ENCODE measurements at regions not wholly inside any gene's neighbourhood (a gene's known extent, or its start where the extent isn't known, plus 50 kb on each side); places are given as distances from the start of the nearest gene placed in this dataset.

GRCh38 chr2:14235667-14236066, 396.9 kb upstream of the LRATD1 start:
- DNase-seq = peak in 1 of 2 donors; percentile 1

GRCh38 chr2:14237902-14238301, 394.6 kb upstream of the LRATD1 start:
- no peak for DNase-seq

- no peak for DNase-seq
Measured at GRCh38 chr2:14239605-14240004, 392.9 kb upstream of the LRATD1 start.

GRCh38 chr2:14240868-14241267, 391.6 kb upstream of the LRATD1 start:
- DNase-seq = no peak

GRCh38 chr2:14245901-14246300, 386.6 kb upstream of the LRATD1 start:
- DNase-seq = no peak

GRCh38 chr2:14255135-14255820, 377.2 kb upstream of the LRATD1 start:
- DNase-seq = no peak

- DNase-seq = no peak
Measured at GRCh38 chr2:14256890-14257289, 375.6 kb upstream of the LRATD1 start.

GRCh38 chr2:14257801-14258507, 374.6 kb upstream of the LRATD1 start:
- DNase-seq = no peak

GRCh38 chr2:14261771-14262170, 370.7 kb upstream of the LRATD1 start:
- DNase-seq = no peak

- DNase-seq = no peak
Measured at GRCh38 chr2:14263053-14263452, 369.5 kb upstream of the LRATD1 start.

GRCh38 chr2:14270036-14270582, 362.4 kb upstream of the LRATD1 start:
- no peak for DNase-seq

GRCh38 chr2:14272396-14273075, 360.0 kb upstream of the LRATD1 start:
- DNase-seq = no peak

- DNase-seq = no peak
Measured at GRCh38 chr2:14273650-14274049, 358.9 kb upstream of the LRATD1 start.

GRCh38 chr2:14284244-14284643, 348.3 kb upstream of the LRATD1 start:
- DNase-seq = no peak

- no peak for DNase-seq
Measured at GRCh38 chr2:14285812-14286211, 346.7 kb upstream of the LRATD1 start.

GRCh38 chr2:14288016-14288415, 344.5 kb upstream of the LRATD1 start:
- DNase-seq = no peak

- DNase-seq = no peak
Measured at GRCh38 chr2:14292964-14293363, 339.6 kb upstream of the LRATD1 start.

GRCh38 chr2:14297340-14297739, 335.2 kb upstream of the LRATD1 start:
- no peak for DNase-seq

GRCh38 chr2:14297906-14298305, 334.6 kb upstream of the LRATD1 start:
- no peak for DNase-seq

GRCh38 chr2:14301331-14301730, 331.2 kb upstream of the LRATD1 start:
- no peak for DNase-seq

GRCh38 chr2:14303366-14304115, 329.0 kb upstream of the LRATD1 start:
- DNase-seq = no peak

- DNase-seq = no peak
Measured at GRCh38 chr2:14304326-14304725, 328.2 kb upstream of the LRATD1 start.

GRCh38 chr2:14306268-14306861, 326.2 kb upstream of the LRATD1 start:
- no peak for DNase-seq

Data from bone marrow (tissue), 2 donors.